Activated CD4-positive, alpha-beta T cell treated with anti-CD3 and anti-CD28 coated beads, Interleukin-2, amount 50 U/mL, for 48 hours (primary cell): ENCODE measurements at regions not wholly inside any gene's neighbourhood (a gene's known extent, or its start where the extent isn't known, plus 50 kb on each side); places are given as distances from the start of the nearest gene placed in this dataset.

Source experiments
- DNase-seq, 2 experiments: peaks; one replicate each; pipeline ENCODE4 v3.0.0-alpha.2; 2020

DNA sequence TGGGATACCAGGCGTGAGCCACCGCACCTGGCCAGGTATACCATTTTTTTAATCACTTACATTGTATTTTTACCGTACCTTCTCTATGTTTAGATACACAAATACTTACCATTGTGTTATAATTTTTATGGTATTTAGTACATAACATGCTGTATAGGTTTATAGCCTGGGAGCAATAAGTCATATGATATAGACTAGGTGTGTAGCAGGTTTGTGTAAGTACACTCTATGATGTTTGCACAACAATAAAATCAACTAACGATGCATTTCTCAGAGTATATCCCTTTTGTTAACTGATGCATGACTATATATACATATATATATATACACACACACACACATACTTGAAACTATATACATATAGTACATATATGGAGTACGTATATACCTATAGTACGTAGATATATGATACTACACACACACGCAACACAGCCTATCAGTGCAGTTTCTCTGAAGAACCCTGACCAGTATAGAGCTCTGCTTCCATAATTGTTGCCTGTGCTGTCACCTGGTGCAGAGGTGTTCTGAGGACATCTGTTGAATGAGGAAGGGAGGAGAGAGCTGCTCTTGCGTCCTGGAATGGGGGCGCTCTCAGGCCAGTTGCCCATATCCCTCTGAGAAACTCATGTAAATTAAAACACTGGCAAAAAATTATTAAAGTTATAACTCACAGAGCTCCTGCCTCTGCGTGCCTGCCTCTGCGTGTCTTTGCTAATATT, 315.3 kb downstream of the FGFR2 start:
- no peak for DNase-seq

DNA sequence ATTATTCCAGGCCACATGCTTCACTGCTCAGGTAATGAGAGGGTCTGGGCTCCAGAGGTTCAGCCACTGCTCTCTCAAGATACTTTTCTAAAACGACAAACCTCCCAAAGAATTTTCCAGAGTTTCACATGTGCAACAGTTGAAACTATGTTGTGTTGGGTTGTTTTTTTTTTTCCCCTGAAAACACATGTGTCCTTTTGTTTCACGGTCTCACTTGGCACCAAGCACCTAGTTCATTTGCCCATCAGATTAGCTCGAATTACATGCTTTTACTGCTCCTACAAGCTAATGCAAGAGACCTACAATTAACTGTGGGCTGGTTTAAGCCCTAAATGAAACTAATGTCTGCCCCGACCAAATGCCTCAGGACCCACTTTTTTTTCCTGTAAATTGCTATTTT, 313.3 kb downstream of the FGFR2 start:
- DNase-seq, result no peak

GRCh38 chr10:121285406-121286196, 312.6 kb downstream of the FGFR2 start:
- DNase-seq, result no peak

- no peak for DNase-seq
Measured at GRCh38 chr10:121288011-121288410, 310.2 kb downstream of the FGFR2 start.

GRCh38 chr10:121288864-121289661, 309.2 kb downstream of the FGFR2 start:
- no peak for DNase-seq

DNA sequence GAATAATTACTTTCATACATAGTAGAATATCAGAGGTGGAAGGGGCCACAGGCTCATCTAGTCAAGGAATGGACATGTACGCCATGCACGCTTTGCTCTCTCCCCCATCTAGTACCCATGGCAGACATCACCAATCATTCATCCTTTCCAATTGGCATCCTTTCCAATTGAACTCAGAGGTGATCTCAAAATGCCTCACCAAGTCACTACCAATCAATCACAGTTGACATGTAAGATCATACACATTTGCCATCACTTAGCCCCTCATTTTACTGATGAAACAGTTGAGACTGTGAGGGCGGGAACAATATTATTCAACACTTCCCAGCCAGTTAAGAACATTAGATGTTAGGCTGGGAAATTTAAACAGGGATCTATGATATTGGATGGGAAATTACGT, 308.4 kb downstream of the FGFR2 start:
- no peak for DNase-seq

DNA sequence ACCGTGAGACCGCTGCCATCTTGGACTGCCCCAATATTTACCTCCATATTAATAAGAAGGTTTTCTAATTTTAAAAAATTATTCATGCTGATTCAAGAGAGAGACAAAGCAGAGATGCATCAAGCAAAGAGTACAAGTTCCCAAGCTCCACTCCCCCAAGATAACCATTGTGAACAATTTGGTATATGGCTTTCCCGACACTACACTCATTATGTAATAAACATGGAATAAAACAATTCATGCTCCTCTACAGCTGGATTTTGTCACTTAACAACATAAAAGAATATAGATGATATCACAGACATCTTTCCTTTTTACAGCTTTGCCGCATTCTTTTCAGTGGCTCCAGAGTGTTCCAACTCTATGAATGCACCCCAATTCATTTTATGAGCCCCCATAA, 307.6 kb downstream of the FGFR2 start:
- no peak for DNase-seq

DNA sequence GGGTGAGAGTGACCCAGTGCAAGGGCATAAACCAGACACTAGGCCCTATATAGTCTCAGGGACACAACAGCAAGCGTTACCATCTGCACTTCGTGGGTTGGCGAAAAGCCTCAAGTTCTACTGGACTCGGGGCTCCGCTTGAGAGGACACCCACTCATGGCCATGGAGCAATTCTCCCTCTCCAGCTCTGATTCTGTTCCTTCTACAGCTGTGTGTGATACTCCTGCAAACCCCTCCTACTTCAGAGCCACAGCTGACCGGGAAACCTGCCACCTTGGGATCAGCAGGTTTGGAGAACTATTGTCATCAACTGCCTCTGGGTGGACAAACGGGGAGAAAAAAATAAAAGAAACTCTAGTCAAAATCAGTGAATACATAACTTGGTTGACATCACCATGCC, 306.9 kb downstream of the FGFR2 start:
- DNase-seq, result no peak

DNA sequence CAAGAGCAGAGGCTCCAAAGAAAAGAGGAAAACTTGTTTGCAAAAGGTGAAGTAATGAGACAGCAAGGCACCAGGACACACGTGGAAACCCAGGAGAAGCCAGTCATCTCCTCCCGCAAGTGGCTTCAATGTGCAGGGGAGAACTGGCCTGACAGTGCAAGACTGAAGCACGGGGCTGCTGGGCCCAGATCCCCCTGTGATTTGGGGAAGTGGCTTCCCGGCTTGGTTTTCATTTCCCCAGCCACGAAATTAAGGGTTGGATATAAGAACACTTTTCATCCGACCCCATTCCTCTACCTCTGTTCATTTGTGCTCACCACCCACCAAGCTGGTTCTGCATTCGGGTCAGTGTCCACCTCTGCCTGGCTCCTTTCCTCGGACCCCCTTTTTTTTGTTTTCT, 306.4 kb downstream of the FGFR2 start:
- no peak for DNase-seq

GRCh38 chr10:121292321-121292720, 305.9 kb downstream of the FGFR2 start:
- DNase-seq, result no peak

GRCh38 chr10:121293110-121293509, 305.1 kb downstream of the FGFR2 start:
- no peak for DNase-seq

DNA sequence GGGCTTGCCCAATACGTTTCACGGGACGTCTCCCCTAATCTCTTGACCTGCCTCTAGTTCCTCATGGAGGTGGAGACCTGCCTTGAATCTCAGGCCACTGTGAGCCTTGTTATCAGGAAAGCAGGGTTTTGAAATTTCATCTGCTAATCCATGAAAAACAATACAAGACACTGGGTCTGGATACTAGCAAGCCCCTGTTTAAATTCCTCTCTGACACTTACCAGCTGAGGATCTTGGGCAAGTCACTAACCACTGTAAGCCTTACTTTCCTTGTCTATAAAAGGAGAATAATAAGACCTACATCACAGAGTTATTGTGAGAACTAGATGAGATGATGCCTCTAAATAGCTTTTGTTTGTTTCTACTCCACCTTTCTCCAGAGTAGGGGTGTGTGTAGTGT, 303.6 kb downstream of the FGFR2 start:
- no peak for DNase-seq

- no peak for DNase-seq
Measured at GRCh38 chr10:121296378-121296777, 301.9 kb downstream of the FGFR2 start.

- no peak for DNase-seq
Measured at GRCh38 chr10:121296881-121297585, 301.2 kb downstream of the FGFR2 start.

DNA sequence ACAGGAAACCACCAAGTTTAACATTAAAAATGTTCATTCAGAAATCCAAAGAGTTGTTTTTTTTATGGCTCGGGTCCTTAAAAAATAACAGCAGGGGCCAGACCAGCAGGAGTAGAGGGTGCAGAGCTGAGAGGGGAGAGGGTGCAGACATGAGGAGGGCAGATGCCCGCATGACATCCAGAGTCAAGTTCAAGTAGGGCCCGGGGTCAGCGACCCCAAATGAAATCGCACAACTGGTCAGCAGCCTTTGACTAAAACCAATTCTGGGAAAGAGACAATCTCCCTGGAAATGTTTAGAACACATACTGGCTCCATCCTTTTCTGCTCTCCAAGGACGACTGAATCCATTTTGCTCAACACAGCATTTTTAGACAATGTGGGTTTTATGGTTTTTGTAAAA, 297.5 kb downstream of the FGFR2 start:
- no peak for DNase-seq

GRCh38 chr10:121302541-121303180, 295.6 kb downstream of the FGFR2 start:
- no peak for DNase-seq

GRCh38 chr10:121303287-121303890, 294.9 kb downstream of the FGFR2 start:
- DNase-seq, result no peak

DNA sequence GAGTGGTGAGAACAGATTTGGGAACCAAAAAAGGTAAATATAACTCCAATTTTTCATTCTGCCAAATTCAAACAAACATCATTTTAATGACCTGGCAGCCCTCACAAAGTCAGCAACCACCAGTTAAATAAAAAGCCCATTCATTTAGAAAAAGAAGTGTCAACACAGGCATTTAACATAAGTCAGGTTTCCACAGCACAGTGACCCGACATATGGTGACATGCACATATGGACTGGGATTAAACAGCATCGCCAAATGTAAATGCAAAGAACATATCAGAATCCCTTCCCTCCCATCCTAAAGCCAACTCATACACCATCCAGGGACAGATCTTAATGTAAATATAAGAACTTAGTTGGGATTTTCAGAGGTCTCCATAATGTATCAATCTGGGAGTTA, 293.2 kb downstream of the FGFR2 start:
- DNase-seq, result no peak

- DNase-seq, result no peak
Measured at GRCh38 chr10:121306159-121306673, 292.0 kb downstream of the FGFR2 start.

DNA sequence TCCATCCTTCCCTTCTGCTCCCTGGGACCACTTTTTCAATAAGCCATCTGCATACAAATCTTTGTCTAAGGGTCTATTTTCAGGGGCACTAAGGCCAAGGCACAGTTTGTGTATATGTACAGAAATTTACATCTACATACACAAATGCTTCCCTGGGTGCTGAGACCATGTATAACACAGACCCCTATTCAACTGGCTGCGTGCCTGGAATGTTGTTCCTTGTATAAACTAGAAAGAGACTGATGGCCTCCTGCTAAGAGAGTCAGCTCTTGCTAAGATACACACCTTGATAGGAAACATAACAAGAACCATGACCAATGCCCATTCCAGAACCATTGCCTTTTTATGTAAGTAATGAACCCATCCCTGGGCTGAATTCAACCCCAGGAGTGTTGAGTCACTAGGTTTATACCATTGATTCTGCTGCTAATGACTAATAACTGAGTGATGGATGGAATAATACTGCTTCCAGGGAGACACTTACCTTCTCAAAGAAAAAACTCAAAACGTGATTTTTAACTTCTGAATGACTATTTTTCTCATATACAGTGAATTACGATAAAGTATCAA, 290.7 kb downstream of the FGFR2 start:
- DNase-seq, result no peak

DNA sequence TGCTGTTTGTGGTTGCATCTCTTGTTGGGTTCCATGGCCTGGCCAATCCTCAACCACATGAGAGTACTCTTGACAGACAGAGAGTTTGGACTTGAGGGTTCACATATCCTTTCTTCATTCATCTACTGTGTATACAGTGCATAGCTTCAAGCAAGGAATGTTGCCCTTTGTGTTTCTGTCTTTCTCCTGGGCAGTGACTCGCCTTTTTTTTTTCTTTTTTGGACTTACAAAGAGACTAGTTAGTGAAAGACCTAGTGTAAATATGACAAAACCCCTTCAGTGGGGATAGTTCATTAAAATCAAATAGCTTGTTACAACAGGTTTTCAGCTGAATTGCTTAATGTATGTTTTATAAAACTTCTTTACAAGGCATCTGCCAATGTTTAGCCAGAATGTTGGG, 290.2 kb downstream of the FGFR2 start:
- no peak for DNase-seq

DNA sequence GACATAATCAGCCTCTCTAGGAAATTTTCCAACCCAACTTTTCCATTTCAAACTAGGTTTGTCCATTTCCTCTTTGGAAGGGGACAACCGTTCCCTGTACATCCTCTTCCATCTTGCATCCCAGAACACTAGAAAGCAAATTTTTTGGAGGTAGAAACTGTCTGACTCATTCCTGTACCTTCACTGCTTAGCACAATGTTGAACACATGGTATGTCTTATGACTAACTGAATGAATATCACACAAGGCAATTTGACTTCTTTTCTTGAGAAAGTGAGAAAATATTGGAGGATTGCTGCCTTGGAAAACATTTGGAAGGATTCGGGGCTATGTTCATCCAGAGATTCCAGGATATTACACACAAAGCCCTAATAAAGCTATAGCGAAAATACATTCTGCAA, 289.1 kb downstream of the FGFR2 start:
- DNase-seq, result no peak
